Stimulated activated CD8-positive, alpha-beta memory T cell treated with anti-CD3 and anti-CD28 coated beads, Interleukin-15, amount 100 ng/mL, for 48 hours (primary cell): ENCODE measurements at regions not wholly inside any gene's neighbourhood (a gene's known extent, or its start where the extent isn't known, plus 50 kb on each side); places are given as distances from the start of the nearest gene placed in this dataset.
"Not testable (repeated sequence)": the region's sequence is repeated elsewhere in the genome, so short reads cannot be mapped to it uniquely, and the experiment has no call there.

ENCODE experiments used
- DNase-seq, 2 donors: peaks; one replicate each; pipeline ENCODE4 v3.0.0-alpha.2; 2020; ENCODE audit warnings: low read depth in 2 of 2

- DNase-seq = no peak
Measured at GRCh38 chr15:21261965-21262850, 178.1 kb downstream of the POTEB3 start.

GRCh38 chr15:21261396-21261964 lies 178.8 kb downstream of the POTEB3 start:
- no peak for DNase-seq

GRCh38 chr15:21260966-21261395 lies 179.3 kb downstream of the POTEB3 start:
- DNase-seq = no peak

- not testable (repeated sequence) for DNase-seq
Measured at GRCh38 chr15:21258635-21259034, 181.7 kb downstream of the POTEB3 start.

GRCh38 chr15:21249508-21250019 lies 190.7 kb downstream of the POTEB3 start:
- not testable (repeated sequence) for DNase-seq
